GM18873 (cell line): ENCODE measurements at regions not wholly inside any gene's neighbourhood (a gene's known extent, or its start where the extent isn't known, plus 50 kb on each side); places are given as distances from the start of the nearest gene placed in this dataset.
"Not testable (repeated sequence)": the region's sequence is repeated elsewhere in the genome, so short reads cannot be mapped to it uniquely, and the experiment has no call there.

Source experiments
- ATAC-seq: cut with Tn5 transposase; IDR thresholded peaks from one replicate; pipeline ENCODE4 v1.9.1; 2021; ENCODE audit warnings: mild to moderate bottlenecking, moderate library complexity, moderate number of reproducible peaks; ENCODE audit not compliant: unreplicated experiment, low FRiP score

GRCh38 chr13:74751739-74752138 is 617.5 kb upstream of the KLF12 start:
- no peak for ATAC-seq

- ATAC-seq: no peak
These were observed 613.2 kb upstream of the KLF12 start for GRCh38 chr13:74747186-74747955.

- no peak for ATAC-seq
These were observed 609.8 kb upstream of the KLF12 start for GRCh38 chr13:74743992-74744391.

GRCh38 chr13:74741732-74742131 is 607.5 kb upstream of the KLF12 start:
- no peak for ATAC-seq

GRCh38 chr13:74732736-74733385 is 598.7 kb upstream of the KLF12 start:
- no peak for ATAC-seq

GRCh38 chr13:74731731-74732130 is 597.5 kb upstream of the KLF12 start:
- no peak for ATAC-seq

- no peak for ATAC-seq
These were observed 596.5 kb upstream of the KLF12 start for GRCh38 chr13:74730556-74731331.

- ATAC-seq: no peak
These were observed 592.0 kb upstream of the KLF12 start for GRCh38 chr13:74726206-74726605.

- not testable (repeated sequence) for ATAC-seq
These were observed 584.1 kb upstream of the KLF12 start for GRCh38 chr13:74718232-74718842.

GRCh38 chr13:74715718-74716117 is 581.5 kb upstream of the KLF12 start:
- no peak for ATAC-seq

- ATAC-seq: no peak
These were observed 575.8 kb upstream of the KLF12 start for GRCh38 chr13:74710006-74710405.

- no peak for ATAC-seq
These were observed 575.0 kb upstream of the KLF12 start for GRCh38 chr13:74709226-74709625.

GRCh38 chr13:74708629-74709028 is 574.4 kb upstream of the KLF12 start:
- ATAC-seq: no peak

- ATAC-seq: no peak
These were observed 573.1 kb upstream of the KLF12 start for GRCh38 chr13:74707291-74707690.

- ATAC-seq: no peak
These were observed 572.6 kb upstream of the KLF12 start for GRCh38 chr13:74706801-74707200.

GRCh38 chr13:74705438-74705837 is 571.2 kb upstream of the KLF12 start:
- ATAC-seq: no peak

GRCh38 chr13:74703855-74704387 is 569.7 kb upstream of the KLF12 start:
- ATAC-seq: no peak

- no peak for ATAC-seq
These were observed 562.1 kb upstream of the KLF12 start for GRCh38 chr13:74696148-74696922.

GRCh38 chr13:74695021-74695800 is 561.0 kb upstream of the KLF12 start:
- ATAC-seq: no peak
